Thyroid gland (tissue), 4 donors: ENCODE measurements at regions not wholly inside any gene's neighbourhood (a gene's known extent, or its start where the extent isn't known, plus 50 kb on each side); places are given as distances from the start of the nearest gene placed in this dataset.

Source experiments
- CTCF ChIP-seq, 6 experiments: fragments of 200-600 bp in 3 of 6; fragments of 450-650 bp in 3 of 6; sonication (generic) in 3 of 6; IDR thresholded peaks; one replicate each; pipeline ENCODE4 v1.5.1; 2016 to 2019; ENCODE audit warnings: antibody characterized with exemption in 6 of 6, mild to moderate bottlenecking in 2 of 6, inconsistent platforms in 1 of 6, moderate library complexity in 1 of 6
- POLR2A ChIP-seq, 2 donors: fragments of 450-650 bp; IDR thresholded peaks; one replicate each; pipeline ENCODE4 v1.6.1; 2017; ENCODE audit warnings: antibody characterized with exemption in 2 of 2, mild to moderate bottlenecking in 2 of 2, moderate library complexity in 1 of 2

- TF ChIP-seq CTCF (IDR thresholded peaks at IDR 0.05) (no peak), POLR2A (IDR thresholded peaks at IDR 0.05) (no peak)
Observed at GRCh38 chr10:117792214-117792613, 249.7 kb downstream of the EMX2 start.
